NAMALWA (cell line): ENCODE measurements at regions not wholly inside any gene's neighbourhood (a gene's known extent, or its start where the extent isn't known, plus 50 kb on each side); places are given as distances from the start of the nearest gene placed in this dataset.

Source experiments
- DNase-seq: peaks from one replicate; pipeline ENCODE4 v3.0.0-alpha.2; 2015; ENCODE audit warnings: low spot score

- no peak for DNase-seq
These were observed 1057.0 kb upstream of the CNTN5 start for GRCh38 chr11:97963528-97964331.

DNA sequence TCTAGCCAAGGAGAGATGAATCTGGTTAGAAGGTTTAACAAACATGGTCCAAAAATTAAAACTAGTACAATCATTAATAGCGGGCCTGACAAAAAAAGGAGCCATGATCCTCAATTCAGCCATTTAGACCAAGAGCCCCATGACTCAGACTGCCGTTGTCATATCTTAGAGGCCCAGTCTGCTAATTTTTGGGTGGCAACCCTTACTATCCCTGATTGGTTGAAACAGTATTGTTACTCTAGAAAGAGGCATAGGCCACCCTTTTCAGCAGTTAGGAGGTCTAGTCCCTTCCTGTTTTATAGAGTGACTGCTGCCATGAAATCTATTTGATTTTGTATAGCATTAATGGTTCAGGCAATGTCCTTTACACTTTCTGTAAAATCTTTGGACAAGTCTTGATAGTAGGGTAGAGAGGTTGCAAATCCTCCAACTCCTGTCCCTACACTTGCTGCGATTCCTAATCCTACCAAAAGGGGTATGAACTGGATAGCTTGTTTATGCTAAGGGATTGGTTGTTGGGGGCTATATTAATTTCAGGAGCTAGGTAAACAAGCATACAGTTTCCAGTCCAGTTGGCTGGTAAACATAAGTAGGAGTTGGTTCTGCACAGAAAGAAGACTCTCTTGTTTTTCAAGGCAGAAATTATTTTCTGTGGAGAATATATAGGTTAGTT, 1056.3 kb upstream of the CNTN5 start:
- DNase-seq = no peak

- no peak for DNase-seq
These were observed 1054.7 kb upstream of the CNTN5 start for GRCh38 chr11:97965849-97966646.

DNA sequence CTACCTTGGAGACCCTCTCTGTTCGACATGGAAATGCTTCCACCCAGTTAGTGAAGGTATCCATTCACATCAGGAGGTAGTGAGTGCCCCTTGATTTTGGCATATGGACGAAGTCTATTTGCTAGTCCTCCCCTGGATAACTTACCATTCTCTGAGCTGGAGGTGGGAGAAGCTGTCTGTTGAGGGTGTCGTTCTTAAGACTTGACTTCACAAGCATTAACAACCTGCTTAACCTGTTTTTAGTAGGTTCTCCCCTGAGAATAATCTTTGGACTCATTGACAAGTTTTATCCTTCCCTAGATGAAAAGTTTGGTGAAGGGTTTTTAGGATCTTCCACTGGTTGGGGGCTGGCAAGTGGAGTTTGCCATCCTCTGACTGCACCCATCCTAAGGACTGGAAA, 1053.8 kb upstream of the CNTN5 start:
- DNase-seq = no peak

- DNase-seq = no peak
These were observed 1052.7 kb upstream of the CNTN5 start for GRCh38 chr11:97968071-97968470.

DNA sequence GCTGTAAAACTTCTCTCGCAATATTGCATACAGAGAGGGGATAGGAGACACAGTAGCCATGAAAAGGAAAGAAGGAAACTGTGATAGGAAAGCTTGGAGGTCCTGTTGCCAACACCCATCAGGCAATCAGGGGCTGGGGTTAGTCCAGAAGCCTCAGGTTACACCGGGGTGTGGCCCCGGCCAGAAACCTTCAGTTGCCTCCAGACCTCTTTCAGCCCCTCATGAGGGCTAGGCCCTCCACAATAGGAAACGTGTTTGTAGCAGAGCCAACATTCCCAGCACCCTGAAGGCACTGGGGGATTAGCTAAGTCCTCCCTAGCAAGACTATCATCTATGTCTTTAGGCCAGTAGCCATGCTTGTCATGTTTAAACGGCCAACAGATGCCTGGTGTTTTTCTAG, 1048.0 kb upstream of the CNTN5 start:
- no peak for DNase-seq

DNA sequence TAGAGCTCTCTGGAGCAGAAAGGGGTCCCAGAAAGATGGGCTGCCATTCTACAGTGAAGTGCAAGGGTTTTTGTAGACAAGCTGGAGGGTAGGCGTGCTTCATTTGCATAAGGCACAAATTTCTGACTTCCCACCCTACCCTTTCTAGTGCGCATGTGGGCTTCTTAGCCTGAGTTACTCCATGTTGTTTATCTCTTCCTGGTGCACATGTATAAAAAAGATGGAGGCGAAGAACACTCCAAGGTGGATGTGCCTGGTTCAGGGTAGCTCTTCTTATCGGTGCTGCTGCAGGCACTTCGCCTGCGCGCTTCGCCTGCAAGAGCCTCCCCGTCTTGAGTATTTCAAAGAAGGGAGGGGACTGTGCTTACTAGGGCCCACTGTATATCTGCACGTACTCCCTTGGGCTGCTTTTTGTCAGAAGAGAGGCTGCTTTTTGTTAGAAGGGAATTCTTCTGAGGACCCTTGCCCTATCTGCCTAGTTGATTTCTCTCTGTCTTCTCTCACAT, 1047.3 kb upstream of the CNTN5 start:
- DNase-seq = no peak

DNA sequence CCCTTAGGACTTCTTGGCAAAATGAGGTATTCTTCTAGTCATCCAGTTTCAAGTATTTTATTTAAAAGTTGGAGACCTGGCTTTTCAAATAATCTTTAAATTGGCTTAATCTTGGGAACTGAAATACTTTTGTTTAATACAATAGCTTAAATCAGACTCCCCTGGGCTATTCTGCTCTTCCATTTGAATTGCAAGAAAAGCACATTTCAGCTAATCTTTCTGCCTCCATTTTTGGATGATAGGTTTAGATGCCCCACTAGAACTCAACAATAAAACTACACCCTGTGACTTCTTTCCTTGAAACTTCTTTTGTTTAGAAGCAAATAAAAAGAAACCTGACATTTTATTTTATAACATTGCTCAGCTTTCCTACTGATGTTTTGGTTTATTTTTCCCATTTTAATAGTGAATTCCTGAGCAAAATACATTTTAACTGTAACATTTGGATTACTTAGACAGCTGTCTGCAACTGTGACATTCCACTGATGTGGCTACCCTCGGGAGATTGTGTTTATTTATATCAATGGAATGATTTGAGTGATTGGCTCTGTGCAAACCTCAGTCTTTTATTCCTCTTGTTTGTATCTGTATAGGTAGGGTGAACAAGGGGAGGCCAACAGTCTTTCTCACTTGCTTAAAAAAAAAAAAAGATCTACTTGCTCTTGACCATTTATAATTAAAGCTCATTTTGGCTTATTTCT, 1045.8 kb upstream of the CNTN5 start:
- no peak for DNase-seq

DNA sequence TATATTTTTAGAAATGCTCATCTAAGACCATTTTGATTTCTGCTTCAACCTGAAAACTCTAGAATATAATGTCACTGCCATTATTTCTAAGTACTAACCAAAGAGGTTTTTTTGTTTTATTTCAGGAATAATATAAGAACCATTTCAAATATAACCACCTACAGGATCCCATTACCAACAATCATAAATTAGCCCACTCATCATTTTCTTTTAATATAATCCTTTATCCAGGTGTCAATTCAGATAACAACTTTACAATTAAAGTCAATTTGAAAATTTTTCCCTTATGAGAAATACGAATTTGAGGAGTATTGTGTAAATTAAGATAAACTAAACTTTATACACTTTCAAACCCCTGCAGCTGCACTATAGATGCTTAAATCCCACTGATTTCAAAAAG, 1043.0 kb upstream of the CNTN5 start:
- DNase-seq = no peak

DNA sequence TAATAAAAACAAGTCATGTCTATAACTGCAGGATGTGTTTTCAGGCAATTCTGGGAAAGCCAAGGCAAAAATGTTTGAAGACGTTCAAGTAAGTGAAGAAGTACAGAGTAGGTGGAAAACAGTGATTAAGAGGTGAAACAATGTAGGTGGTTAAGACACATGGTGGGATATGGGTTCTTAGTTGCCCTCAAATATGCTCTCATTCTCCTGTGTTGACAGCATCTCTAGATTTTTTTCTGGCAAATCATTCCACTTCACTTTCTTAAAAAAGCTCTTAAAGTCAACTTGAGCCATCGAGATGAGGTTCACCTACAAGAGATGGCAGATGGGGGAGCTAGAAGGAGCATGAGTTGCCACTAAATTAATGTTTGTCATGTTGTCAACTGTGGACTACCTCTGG, 1041.0 kb upstream of the CNTN5 start:
- no peak for DNase-seq

- DNase-seq = no peak
These were observed 1038.2 kb upstream of the CNTN5 start for GRCh38 chr11:97982512-97982911.

- no peak for DNase-seq
These were observed 1031.6 kb upstream of the CNTN5 start for GRCh38 chr11:97989121-97989520.

DNA sequence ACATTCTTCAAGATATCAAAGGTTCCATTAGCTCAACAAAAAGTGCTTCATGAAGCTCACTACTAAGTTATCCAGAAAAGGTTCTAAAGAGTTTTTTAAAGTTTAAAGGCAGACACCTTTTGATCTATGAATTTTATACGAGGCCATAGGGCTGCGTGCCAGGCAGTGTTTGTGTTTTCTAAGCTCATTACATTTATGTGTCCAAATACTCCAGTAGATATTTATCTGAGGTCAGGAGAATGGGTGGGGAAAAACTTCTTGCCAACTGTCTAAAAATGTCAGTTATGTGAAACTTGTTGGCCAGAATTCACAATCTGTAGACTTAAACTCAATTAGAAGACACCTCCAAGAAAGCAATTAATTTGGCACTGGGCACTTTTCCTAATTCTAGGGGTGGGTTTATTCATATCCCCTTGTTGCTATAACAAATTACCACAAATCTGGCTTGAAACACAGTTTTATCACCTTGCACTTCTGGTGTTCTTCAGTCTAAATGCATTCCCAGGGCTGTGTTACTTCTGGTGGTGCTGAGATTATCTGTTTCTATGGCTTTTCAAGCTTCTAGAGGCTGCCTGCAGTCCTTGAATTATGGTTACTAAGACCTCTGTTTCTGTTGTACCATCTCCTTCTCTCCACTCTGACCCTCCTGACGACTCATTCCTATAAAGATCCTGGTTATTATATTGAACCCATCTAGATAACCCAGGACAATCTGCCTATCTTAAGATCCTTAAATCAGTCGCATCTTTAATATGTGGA, 1030.4 kb upstream of the CNTN5 start:
- no peak for DNase-seq

- DNase-seq = no peak
These were observed 1027.2 kb upstream of the CNTN5 start for GRCh38 chr11:97993562-97993961.

DNA sequence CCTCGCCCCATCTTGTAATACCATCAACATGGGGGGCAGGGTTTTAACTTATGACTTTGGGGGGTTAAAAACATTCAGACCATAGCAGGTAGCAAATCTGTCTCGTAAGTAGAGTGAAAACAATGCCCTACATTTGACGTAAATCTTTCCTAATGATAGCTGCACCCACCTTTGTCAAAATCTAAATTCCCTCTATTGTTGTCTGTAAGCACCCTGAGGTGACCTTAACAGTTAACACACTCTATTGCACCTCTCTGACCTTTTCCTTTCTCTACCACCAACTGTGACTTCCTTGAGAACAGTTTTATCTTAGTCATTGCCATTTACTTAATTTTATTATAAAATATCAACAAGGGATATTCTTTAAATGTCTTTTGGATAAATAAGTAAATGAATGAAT, 1024.9 kb upstream of the CNTN5 start:
- DNase-seq = no peak

DNA sequence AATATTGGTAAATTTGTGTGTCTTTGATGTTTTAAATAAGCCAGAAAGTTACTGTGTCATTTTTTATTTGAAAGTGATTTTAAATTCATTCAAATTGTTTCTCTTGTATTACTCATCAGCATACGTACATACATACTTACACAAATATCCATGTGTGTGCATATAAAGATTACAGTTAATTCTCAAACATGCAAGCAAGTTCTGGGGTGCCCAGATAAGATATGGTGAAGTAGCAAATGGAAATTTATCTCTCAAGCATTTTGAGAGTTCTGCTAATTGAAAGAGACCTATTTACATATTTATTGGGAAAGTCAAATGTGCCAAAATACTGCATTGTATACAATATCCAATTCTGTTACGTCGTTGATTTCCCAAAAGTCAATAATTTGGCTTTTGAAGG, 1024.0 kb upstream of the CNTN5 start:
- DNase-seq = no peak

GRCh38 chr11:98003606-98004371, 1017.0 kb upstream of the CNTN5 start:
- DNase-seq = no peak

- no peak for DNase-seq
These were observed 1013.7 kb upstream of the CNTN5 start for GRCh38 chr11:98007072-98007471.

DNA sequence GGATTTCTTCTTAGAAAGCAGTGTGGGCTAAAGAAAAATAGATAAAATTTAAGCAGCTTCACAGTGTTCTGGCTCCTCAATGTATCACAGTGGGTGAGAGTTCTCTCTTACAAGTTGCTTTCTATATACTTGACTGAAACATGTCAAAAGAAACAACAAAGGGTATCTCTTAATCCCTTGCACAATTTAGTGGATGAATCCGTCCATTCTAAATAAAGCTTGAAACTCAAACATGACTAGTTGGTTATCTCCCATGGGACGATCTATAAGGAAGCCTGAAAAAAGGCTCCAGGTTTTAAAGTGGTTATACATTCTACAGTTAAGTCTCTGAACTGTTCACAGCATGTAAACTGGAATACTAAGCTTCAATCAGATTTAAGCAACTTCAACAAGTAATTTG, 993.1 kb upstream of the CNTN5 start:
- DNase-seq = no peak

DNA sequence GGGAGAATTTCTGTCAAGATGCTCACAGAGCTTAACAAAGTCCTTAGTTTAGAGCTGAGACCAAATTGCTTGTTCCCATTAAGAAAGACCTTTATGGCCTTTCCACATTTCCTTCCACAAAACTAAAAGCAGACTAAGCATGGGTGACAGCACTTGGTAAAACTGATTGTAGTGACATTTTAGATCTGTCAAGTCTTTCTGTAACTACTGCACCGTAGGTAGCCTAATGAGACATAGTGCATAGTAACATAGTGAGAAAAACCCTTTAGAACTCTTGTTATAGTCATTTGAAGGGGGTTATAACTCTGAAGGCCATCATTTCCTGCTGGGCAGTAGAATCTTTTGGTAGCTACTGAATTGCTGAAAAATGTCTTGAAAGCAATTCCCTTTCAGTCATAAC, 990.9 kb upstream of the CNTN5 start:
- no peak for DNase-seq

DNA sequence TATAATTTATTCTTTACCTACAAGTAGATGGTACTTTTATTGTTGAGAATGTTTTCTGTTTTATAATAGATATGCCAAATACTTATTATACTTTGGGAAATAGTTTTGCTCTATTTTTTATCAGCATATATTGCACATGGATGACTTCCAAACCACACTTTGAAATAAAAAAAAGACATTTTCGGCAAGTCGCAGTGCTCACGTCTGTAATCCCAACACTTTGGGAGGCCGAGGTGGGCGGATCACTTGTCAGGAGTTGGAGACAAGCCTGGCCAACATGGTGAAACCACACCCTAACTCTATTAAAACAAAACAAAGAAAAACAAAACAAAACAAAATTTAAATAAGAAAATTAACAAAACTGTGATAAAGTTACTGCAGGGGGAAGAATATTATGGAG, 983.9 kb upstream of the CNTN5 start:
- DNase-seq = no peak
